Esophagus squamous epithelium (tissue), 4 donors: ENCODE measurements at regions not wholly inside any gene's neighbourhood (a gene's known extent, or its start where the extent isn't known, plus 50 kb on each side); places are given as distances from the start of the nearest gene placed in this dataset.

Source experiments
- POLR2A ChIP-seq, 4 donors: fragments of 450-650 bp; IDR thresholded peaks; one replicate each; pipeline ENCODE4 v1.6.1; 2017; ENCODE audit warnings: antibody characterized with exemption in 4 of 4, mild to moderate bottlenecking in 4 of 4, moderate library complexity in 3 of 4
- TF ChIP-seq, protein P1 (sequence below), 6 experiments: fragments of 450-650 bp in 4 of 6; fragments of 200-600 bp in 2 of 6; sonication (generic) in 2 of 6; IDR thresholded peaks; one replicate each; pipeline ENCODE4 v1.5.1; 2016 to 2019; ENCODE audit warnings: antibody characterized with exemption in 6 of 6, mild to moderate bottlenecking in 4 of 6, moderate library complexity in 4 of 6

DNA sequence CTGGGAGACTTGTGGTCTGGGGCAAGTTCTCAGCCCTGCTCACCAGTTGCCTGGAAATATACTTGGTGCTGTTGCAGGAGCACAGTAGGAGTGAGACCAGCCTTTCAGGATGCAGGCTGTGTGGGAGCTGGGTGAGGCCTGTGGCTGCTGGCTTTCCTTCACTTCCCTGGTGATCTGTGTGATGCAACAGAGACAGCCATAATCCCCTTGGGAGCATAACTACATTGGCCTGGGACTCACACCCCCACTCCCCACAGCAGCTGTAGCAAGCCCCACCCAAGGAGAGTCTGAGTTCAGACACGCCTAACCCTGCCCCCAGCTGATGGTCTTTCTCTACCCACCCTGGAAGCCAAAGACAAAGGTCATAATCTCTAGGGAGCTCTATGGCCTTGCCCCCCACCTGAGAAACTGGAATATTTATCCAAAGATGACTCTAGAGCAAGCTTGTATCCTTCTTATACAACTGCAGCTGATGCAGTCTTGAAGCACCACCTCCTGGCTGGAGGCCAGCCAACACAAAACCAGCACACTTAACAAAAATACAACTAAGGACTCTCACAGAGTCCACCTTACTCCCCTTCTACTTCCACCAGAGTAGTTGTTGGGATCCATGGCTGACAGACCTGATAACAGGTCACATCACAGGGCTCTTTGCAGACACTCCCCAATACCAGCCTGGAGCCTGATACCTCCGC lies 190.4 kb upstream of the CPNE8 start:
- no peak for TF ChIP-seq POLR2A (IDR thresholded peaks at IDR 0.05)
- TF ChIP-seq, protein P1, sequence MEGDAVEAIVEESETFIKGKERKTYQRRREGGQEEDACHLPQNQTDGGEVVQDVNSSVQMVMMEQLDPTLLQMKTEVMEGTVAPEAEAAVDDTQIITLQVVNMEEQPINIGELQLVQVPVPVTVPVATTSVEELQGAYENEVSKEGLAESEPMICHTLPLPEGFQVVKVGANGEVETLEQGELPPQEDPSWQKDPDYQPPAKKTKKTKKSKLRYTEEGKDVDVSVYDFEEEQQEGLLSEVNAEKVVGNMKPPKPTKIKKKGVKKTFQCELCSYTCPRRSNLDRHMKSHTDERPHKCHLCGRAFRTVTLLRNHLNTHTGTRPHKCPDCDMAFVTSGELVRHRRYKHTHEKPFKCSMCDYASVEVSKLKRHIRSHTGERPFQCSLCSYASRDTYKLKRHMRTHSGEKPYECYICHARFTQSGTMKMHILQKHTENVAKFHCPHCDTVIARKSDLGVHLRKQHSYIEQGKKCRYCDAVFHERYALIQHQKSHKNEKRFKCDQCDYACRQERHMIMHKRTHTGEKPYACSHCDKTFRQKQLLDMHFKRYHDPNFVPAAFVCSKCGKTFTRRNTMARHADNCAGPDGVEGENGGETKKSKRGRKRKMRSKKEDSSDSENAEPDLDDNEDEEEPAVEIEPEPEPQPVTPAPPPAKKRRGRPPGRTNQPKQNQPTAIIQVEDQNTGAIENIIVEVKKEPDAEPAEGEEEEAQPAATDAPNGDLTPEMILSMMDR (IDR thresholded peaks at IDR 0.05): no peak
